OCI-LY7 (cell line): ENCODE measurements at regions not wholly inside any gene's neighbourhood (a gene's known extent, or its start where the extent isn't known, plus 50 kb on each side); places are given as distances from the start of the nearest gene placed in this dataset.

Source experiments
- BruUV-seq: library from RNA; stranded (reverse); fragments of 400-500 nt; replicated peaks from 2 replicates; lab custom pipeline; 2021; lab: Mats Ljungman, UMichigan
- CTCF ChIA-PET: fragments of 300-600 bp; sonication (Branson Sonifier 250); formaldehyde crosslinking; loops from one replicate; lab custom pipeline; 2022; ENCODE audit warnings: antibody characterized with exemption; ENCODE audit not compliant: unreplicated experiment; lab: Charles Lee
- POLR2A ChIA-PET: fragments of 300-600 bp; sonication (Branson Sonifier 250); formaldehyde crosslinking; loops from one replicate; lab custom pipeline; 2022; ENCODE audit warnings: antibody characterized with exemption; lab: Charles Lee
- DNase-seq: peaks from one replicate; pipeline ENCODE4 v3.0.0-alpha.2; 2015; ENCODE audit warnings: low spot score
- H2AFZ ChIP-seq: fragments of 200-600 bp; sonication (generic), shearing (Covaris generic); 2 replicates; pipeline ENCODE4 v1.6.1; 2014; ENCODE audit warnings: mild to moderate bottlenecking, antibody characterized with exemption, low read length, moderate library complexity
- H3K27ac ChIP-seq: fragments of 200-600 bp; sonication (generic); 2 replicates; pipeline ENCODE4 v1.5.1; 2014; ENCODE audit warnings: mixed run types, low read depth, mild to moderate bottlenecking, moderate library complexity, low read length, inconsistent platforms; ENCODE audit not compliant: poor library complexity, severe bottlenecking
- H3K36me3 ChIP-seq: fragments of 200-600 bp; sonication (generic); 2 replicates; pipeline ENCODE4 v1.6.1; 2014; ENCODE audit warnings: mild to moderate bottlenecking, antibody characterized with exemption, low read length, moderate library complexity, mixed read lengths; ENCODE audit not compliant: insufficient read depth
- H3K4me1 ChIP-seq: fragments of 200-600 bp; sonication (generic); 2 replicates; pipeline ENCODE4 v1.5.1; 2014; ENCODE audit warnings: mild to moderate bottlenecking, low read length; ENCODE audit not compliant: insufficient read depth, poor library complexity, severe bottlenecking
- H3K4me2 ChIP-seq: fragments of 200-600 bp; sonication (generic); 2 replicates; pipeline ENCODE4 v1.6.1; 2014; ENCODE audit warnings: mild to moderate bottlenecking, low read length
- H3K4me3 ChIP-seq: fragments of 200-600 bp; sonication (generic); 2 replicates; pipeline ENCODE4 v1.5.1; 2014; ENCODE audit warnings: mild to moderate bottlenecking, low read depth, low read length; ENCODE audit not compliant: poor library complexity, severe bottlenecking
- H3K79me2 ChIP-seq: fragments of 200-600 bp; sonication (generic); 2 replicates; pipeline ENCODE4 v1.6.1; 2016; ENCODE audit warnings: low read depth, mild to moderate bottlenecking, low read length, moderate library complexity, mixed read lengths; ENCODE audit not compliant: insufficient read depth
- H3K9me2 ChIP-seq: fragments of 200-600 bp; sonication (generic); 2 replicates; pipeline ENCODE4 v1.6.1; 2016; ENCODE audit warnings: mild to moderate bottlenecking, low read length, mixed read lengths; ENCODE audit not compliant: insufficient read depth
- H3K9me3 ChIP-seq: fragments of 200-600 bp; sonication (generic); 2 replicates; pipeline ENCODE4 v1.6.1; 2014; ENCODE audit warnings: mild to moderate bottlenecking, mixed run types, low read length, mixed read lengths
- H4K20me1 ChIP-seq: fragments of 200-600 bp; sonication (generic); 2 replicates; pipeline ENCODE4 v1.6.1; 2014; ENCODE audit warnings: mild to moderate bottlenecking, antibody characterized with exemption, low read length, moderate library complexity, mixed read lengths; ENCODE audit not compliant: insufficient read depth
- EZH2phosphoT487 ChIP-seq: fragments of 200-600 bp; sonication (generic); IDR thresholded peaks from 2 replicates; pipeline ENCODE4 v1.6.1; 2018; ENCODE audit warnings: low read depth, borderline replicate concordance, mild to moderate bottlenecking, mixed run types, antibody characterized with exemption, low read length, moderate library complexity, mixed read lengths
- intact Hi-C: fragments of 100-400 bp; cut with micrococcal nuclease; formaldehyde crosslinking; loops from one replicate; pipeline ENCODE4 v1.10.0; 2022; ENCODE audit not compliant: unreplicated experiment
- TF ChIP-seq, protein P1 (sequence below): fragments of 200-600 bp; sonication (generic); conservative IDR thresholded peaks from 2 replicates; pipeline ENCODE4 v1.5.1; 2014; ENCODE audit warnings: mild to moderate bottlenecking, antibody characterized with exemption, low read length, moderate library complexity, mixed read lengths

- H3K9me3 ChIP-seq: no peaks in the 10 kb centered on the region
- H3K79me2 ChIP-seq: no peaks in the 10 kb centered on the region
- no peak overlapping the region for H3K27ac ChIP-seq
- TF ChIP-seq, protein P1, sequence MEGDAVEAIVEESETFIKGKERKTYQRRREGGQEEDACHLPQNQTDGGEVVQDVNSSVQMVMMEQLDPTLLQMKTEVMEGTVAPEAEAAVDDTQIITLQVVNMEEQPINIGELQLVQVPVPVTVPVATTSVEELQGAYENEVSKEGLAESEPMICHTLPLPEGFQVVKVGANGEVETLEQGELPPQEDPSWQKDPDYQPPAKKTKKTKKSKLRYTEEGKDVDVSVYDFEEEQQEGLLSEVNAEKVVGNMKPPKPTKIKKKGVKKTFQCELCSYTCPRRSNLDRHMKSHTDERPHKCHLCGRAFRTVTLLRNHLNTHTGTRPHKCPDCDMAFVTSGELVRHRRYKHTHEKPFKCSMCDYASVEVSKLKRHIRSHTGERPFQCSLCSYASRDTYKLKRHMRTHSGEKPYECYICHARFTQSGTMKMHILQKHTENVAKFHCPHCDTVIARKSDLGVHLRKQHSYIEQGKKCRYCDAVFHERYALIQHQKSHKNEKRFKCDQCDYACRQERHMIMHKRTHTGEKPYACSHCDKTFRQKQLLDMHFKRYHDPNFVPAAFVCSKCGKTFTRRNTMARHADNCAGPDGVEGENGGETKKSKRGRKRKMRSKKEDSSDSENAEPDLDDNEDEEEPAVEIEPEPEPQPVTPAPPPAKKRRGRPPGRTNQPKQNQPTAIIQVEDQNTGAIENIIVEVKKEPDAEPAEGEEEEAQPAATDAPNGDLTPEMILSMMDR: no peak
- TF ChIP-seq EZH2phosphoT487: no peak
- DNase-seq: no peak
- peaks cover 22% of the 10 kb centered on the region for H3K4me1 ChIP-seq
- H2AFZ ChIP-seq: no peak overlapping the region
- H3K4me2 ChIP-seq: no peak overlapping the region
- H3K36me3 ChIP-seq: no peaks in the 10 kb centered on the region
- no peak overlapping the region for H3K4me3 ChIP-seq
- ChIA-PET POLR2A (interaction anchor here (0.6 kb wide), 2 partner anchors 11 to 380 kb away, joined by 3 read pairs; no protein-coding TSS in a partner anchor), CTCF (no interaction called here)
- no peaks in the 10 kb centered on the region for H3K9me2 ChIP-seq
- H4K20me1 ChIP-seq: no peaks in the 10 kb centered on the region
- intact Hi-C loops: no loop called here
- BruUV-seq: no TSS peak
Observed at GRCh38 chr1:229095325-229095724, 175.6 kb upstream of the RAB4A start.

DNA sequence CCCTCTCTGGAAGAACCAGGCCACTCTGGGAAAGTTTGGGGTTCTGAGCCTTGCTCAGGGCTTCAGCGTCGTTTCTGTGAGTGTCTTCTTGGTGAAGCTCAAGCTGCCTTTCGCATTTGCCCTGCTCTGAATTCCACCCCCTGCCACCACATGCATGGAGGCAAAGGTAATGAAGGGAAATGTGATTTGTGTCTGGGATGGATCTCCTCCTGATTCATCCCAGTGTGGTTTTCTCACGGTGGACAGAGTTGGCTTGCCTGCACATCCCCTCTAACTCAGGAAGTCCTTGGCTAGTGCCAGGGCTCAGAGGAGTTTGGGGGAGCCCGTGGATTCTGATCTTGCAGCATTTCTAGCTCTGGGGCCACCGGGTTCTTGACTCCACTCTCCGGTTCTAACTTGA lies 173.6 kb upstream of the RAB4A start:
- Histone ChIP-seq H3K4me2 (no peak overlapping the region), H3K36me3 (no peaks in the 10 kb centered on the region), H2AFZ (no peak overlapping the region), H3K27ac (no peak overlapping the region), H4K20me1 (no peaks in the 10 kb centered on the region), H3K9me2 (no peaks in the 10 kb centered on the region), H3K9me3 (no peaks in the 10 kb centered on the region), H3K4me3 (no peak overlapping the region), H3K79me2 (no peaks in the 10 kb centered on the region), H3K4me1 (peaks cover 14% of the 10 kb centered on the region)
- CTCF ChIA-PET: no interaction called here
- POLR2A ChIA-PET: no interaction called here
- BruUV-seq: no TSS peak
- no peak for DNase-seq
- TF ChIP-seq, protein P1: no peak
- TF ChIP-seq EZH2phosphoT487: no peak
- intact Hi-C loops: no loop called here

- Histone ChIP-seq H3K36me3 (no peaks in the 10 kb centered on the region), H3K9me3 (no peaks in the 10 kb centered on the region), H4K20me1 (no peaks in the 10 kb centered on the region), H3K4me2 (no peak overlapping the region), H3K9me2 (no peaks in the 10 kb centered on the region), H3K27ac (no peak overlapping the region), H3K4me1 (peaks cover 4% of the 10 kb centered on the region), H3K4me3 (no peak overlapping the region), H3K79me2 (no peaks in the 10 kb centered on the region), H2AFZ (no peak overlapping the region)
- BruUV-seq: no TSS peak
- DNase-seq: no peak
- intact Hi-C loops: no loop called here
- no peak for TF ChIP-seq EZH2phosphoT487
- TF ChIP-seq, protein P1: no peak
- ChIA-PET POLR2A (no interaction called here), CTCF (no interaction called here)
Observed at GRCh38 chr1:229098361-229098760, 172.6 kb upstream of the RAB4A start.
